Neural progenitor cell (in vitro differentiated cells): ENCODE measurements at regions not wholly inside any gene's neighbourhood (a gene's known extent, or its start where the extent isn't known, plus 50 kb on each side); places are given as distances from the start of the nearest gene placed in this dataset.

ENCODE experiments used
- DNase-seq: peaks from one replicate; pipeline ENCODE4 v3.0.0-alpha.2; 2016; ENCODE audit warnings: low spot score
- H2AFZ ChIP-seq: fragments of 200-600 bp; sonication (generic); replicated peaks from 2 replicates; pipeline ENCODE4 v1.6.1; 2016; ENCODE audit warnings: antibody characterized with exemption
- H3F3A ChIP-seq: fragments of 200-600 bp; sonication (generic); 2 replicates; pipeline ENCODE4 v1.6.1; 2016; ENCODE audit warnings: antibody characterized with exemption, low read depth
- H3K27ac ChIP-seq: fragments of 200-600 bp; sonication (generic); 2 replicates; pipeline ENCODE4 v1.5.1; 2016; ENCODE audit warnings: mild to moderate bottlenecking
- H3K27me3 ChIP-seq: fragments of 200-600 bp; sonication (generic); 2 replicates; pipeline ENCODE4 v1.6.1; 2016; ENCODE audit warnings: mild to moderate bottlenecking, moderate library complexity
- H3K36me3 ChIP-seq: fragments of 200-600 bp; sonication (generic); 2 replicates; pipeline ENCODE4 v1.5.1; 2016
- H3K4me1 ChIP-seq: fragments of 200-600 bp; sonication (generic); 2 replicates; pipeline ENCODE4 v1.6.1; 2016; ENCODE audit warnings: mixed run types
- H3K4me2 ChIP-seq: fragments of 200-600 bp; sonication (generic); 2 replicates; pipeline ENCODE4 v1.6.1; 2016
- H3K4me3 ChIP-seq: fragments of 200-600 bp; sonication (generic); 2 replicates; pipeline ENCODE4 v1.5.1; 2016
- H3K79me2 ChIP-seq: fragments of 200-600 bp; sonication (generic); 2 replicates; pipeline ENCODE4 v1.6.1; 2016; ENCODE audit warnings: low read depth
- H3K9ac ChIP-seq: fragments of 200-600 bp; sonication (generic); 2 replicates; pipeline ENCODE4 v1.6.1; 2016
- H3K9me3 ChIP-seq: fragments of 200-600 bp; sonication (generic); 2 replicates; pipeline ENCODE4 v1.5.1; 2016; ENCODE audit warnings: low read depth
- H4K20me1 ChIP-seq: fragments of 200-600 bp; sonication (generic); 2 replicates; pipeline ENCODE4 v1.6.1; 2016; ENCODE audit warnings: low read depth
- H3K27ac Mint-ChIP-seq: 3 replicates; pipeline ENCODE4 v1.8.0; 2021; ENCODE audit warnings: mixed read lengths
- H3K27me3 Mint-ChIP-seq: 2 replicates; pipeline ENCODE4 v1.8.0; 2022; ENCODE audit warnings: low read depth, mild to moderate bottlenecking, inconsistent platforms, moderate library complexity, mixed read lengths; ENCODE audit not compliant: insufficient read depth
- H3K36me3 Mint-ChIP-seq: 3 replicates; pipeline ENCODE4 v1.8.0; 2021; ENCODE audit warnings: mixed read lengths
- H3K4me1 Mint-ChIP-seq: 3 replicates; pipeline ENCODE4 v1.8.0; 2021; ENCODE audit warnings: mixed read lengths
- H3K4me3 Mint-ChIP-seq: 3 replicates; pipeline ENCODE4 v1.8.0; 2021; ENCODE audit warnings: mild to moderate bottlenecking, moderate library complexity, mixed read lengths
- H3K9me3 Mint-ChIP-seq: 3 replicates; pipeline ENCODE4 v1.8.0; 2020; ENCODE audit warnings: mixed read lengths
- CTCF ChIP-seq: fragments of 200-600 bp; sonication (generic); IDR thresholded peaks from 2 replicates; pipeline ENCODE4 v1.5.1; 2017; ENCODE audit warnings: antibody characterized with exemption, mild to moderate bottlenecking
- EZH2 ChIP-seq: fragments of 200-600 bp; sonication (generic); IDR thresholded peaks from 2 replicates; pipeline ENCODE4 v1.6.1; 2017; ENCODE audit warnings: antibody characterized with exemption, mild to moderate bottlenecking, moderate library complexity
- EZH2phosphoT487 ChIP-seq: fragments of 200-600 bp; sonication (generic); IDR thresholded peaks from 2 replicates; pipeline ENCODE4 v1.6.1; 2017; ENCODE audit warnings: antibody characterized with exemption

GRCh38 chr5:156095709-156096241 lies 231.2 kb upstream of the SGCD start:
- H3K4me3 Mint-ChIP-seq, result no peak overlapping the region
- H3K9me3 ChIP-seq, result no peaks in the 10 kb centered on the region
- H2AFZ ChIP-seq, result no peak overlapping the region
- no peaks in the 10 kb centered on the region for H3K36me3 Mint-ChIP-seq
- H3K4me1 Mint-ChIP-seq, result peaks cover 3% of the 10 kb centered on the region
- no peaks in the 10 kb centered on the region for H4K20me1 ChIP-seq
- H3K4me3 ChIP-seq, result no peak overlapping the region
- no peaks in the 10 kb centered on the region for H3K4me1 ChIP-seq
- H3K27me3 ChIP-seq, result no peaks in the 10 kb centered on the region
- no peak overlapping the region for H3K27ac Mint-ChIP-seq
- no peaks in the 10 kb centered on the region for H3K27me3 Mint-ChIP-seq
- H3K9me3 Mint-ChIP-seq, result peaks cover 4% of the 10 kb centered on the region
- no peaks in the 10 kb centered on the region for H3F3A ChIP-seq
- no peak overlapping the region for H3K9ac ChIP-seq
- H3K4me2 ChIP-seq, result no peak overlapping the region
- H3K79me2 ChIP-seq, result no peaks in the 10 kb centered on the region
- no peaks in the 10 kb centered on the region for H3K36me3 ChIP-seq
- TF ChIP-seq EZH2phosphoT487 (no peak), EZH2 (no peak), CTCF (no peak)
- no peak overlapping the region for H3K27ac ChIP-seq
- DNase-seq, result no peak

- H3K36me3 Mint-ChIP-seq, result no peaks in the 10 kb centered on the region
- no peaks in the 10 kb centered on the region for H3K79me2 ChIP-seq
- peaks cover 2% of the 10 kb centered on the region for H3K9me3 Mint-ChIP-seq
- no peak overlapping the region for H3K4me2 ChIP-seq
- H3K27ac Mint-ChIP-seq, result no peak overlapping the region
- no peaks in the 10 kb centered on the region for H3K9me3 ChIP-seq
- no peak overlapping the region for H3K27ac ChIP-seq
- no peak for DNase-seq
- H3F3A ChIP-seq, result no peaks in the 10 kb centered on the region
- H3K4me3 Mint-ChIP-seq, result no peak overlapping the region
- no peak overlapping the region for H3K4me3 ChIP-seq
- H3K4me1 Mint-ChIP-seq, result peaks cover 3% of the 10 kb centered on the region
- H3K27me3 Mint-ChIP-seq, result no peaks in the 10 kb centered on the region
- H3K9ac ChIP-seq, result no peak overlapping the region
- H3K27me3 ChIP-seq, result no peaks in the 10 kb centered on the region
- no peak for TF ChIP-seq EZH2
- no peak for TF ChIP-seq CTCF
- TF ChIP-seq EZH2phosphoT487, result no peak
- H2AFZ ChIP-seq, result no peak overlapping the region
- no peaks in the 10 kb centered on the region for H4K20me1 ChIP-seq
- H3K36me3 ChIP-seq, result no peaks in the 10 kb centered on the region
- H3K4me1 ChIP-seq, result no peaks in the 10 kb centered on the region
Measured at GRCh38 chr5:156096259-156096658, 230.7 kb upstream of the SGCD start.

GRCh38 chr5:156103155-156103885 lies 223.6 kb upstream of the SGCD start:
- TF ChIP-seq EZH2phosphoT487, result no peak
- no peak for TF ChIP-seq CTCF
- no peak for TF ChIP-seq EZH2
- Histone ChIP-seq H3K9me3 (no peaks in the 10 kb centered on the region), H3K4me2 (no peak overlapping the region), H3K79me2 (no peaks in the 10 kb centered on the region), H3K4me1 (no peaks in the 10 kb centered on the region), H3K9ac (no peak overlapping the region), H3K36me3 (no peaks in the 10 kb centered on the region), H3K4me3 (no peak overlapping the region), H3K27ac (no peak overlapping the region), H3F3A (no peaks in the 10 kb centered on the region), H3K27me3 (no peaks in the 10 kb centered on the region), H4K20me1 (no peaks in the 10 kb centered on the region), H2AFZ (no peak overlapping the region)
- DNase-seq, result no peak
- Mint-ChIP-seq H3K27ac (no peak overlapping the region), H3K36me3 (no peaks in the 10 kb centered on the region), H3K9me3 (no peaks in the 10 kb centered on the region), H3K4me1 (peaks cover 2% of the 10 kb centered on the region), H3K27me3 (no peaks in the 10 kb centered on the region), H3K4me3 (no peak overlapping the region)
